D341Med (cell line): ENCODE measurements at regions not wholly inside any gene's neighbourhood (a gene's known extent, or its start where the extent isn't known, plus 50 kb on each side); places are given as distances from the start of the nearest gene placed in this dataset.

Source experiments
- DNase-seq: peaks from one replicate; pipeline ENCODE4 v3.0.0; 2012; ENCODE audit warnings: low spot score

GRCh38 chr2:217227794-217228193 is 367.9 kb upstream of the TNP1 start:
- no peak for DNase-seq

- no peak for DNase-seq
These were observed 365.7 kb upstream of the TNP1 start for GRCh38 chr2:217225596-217225995.

DNA sequence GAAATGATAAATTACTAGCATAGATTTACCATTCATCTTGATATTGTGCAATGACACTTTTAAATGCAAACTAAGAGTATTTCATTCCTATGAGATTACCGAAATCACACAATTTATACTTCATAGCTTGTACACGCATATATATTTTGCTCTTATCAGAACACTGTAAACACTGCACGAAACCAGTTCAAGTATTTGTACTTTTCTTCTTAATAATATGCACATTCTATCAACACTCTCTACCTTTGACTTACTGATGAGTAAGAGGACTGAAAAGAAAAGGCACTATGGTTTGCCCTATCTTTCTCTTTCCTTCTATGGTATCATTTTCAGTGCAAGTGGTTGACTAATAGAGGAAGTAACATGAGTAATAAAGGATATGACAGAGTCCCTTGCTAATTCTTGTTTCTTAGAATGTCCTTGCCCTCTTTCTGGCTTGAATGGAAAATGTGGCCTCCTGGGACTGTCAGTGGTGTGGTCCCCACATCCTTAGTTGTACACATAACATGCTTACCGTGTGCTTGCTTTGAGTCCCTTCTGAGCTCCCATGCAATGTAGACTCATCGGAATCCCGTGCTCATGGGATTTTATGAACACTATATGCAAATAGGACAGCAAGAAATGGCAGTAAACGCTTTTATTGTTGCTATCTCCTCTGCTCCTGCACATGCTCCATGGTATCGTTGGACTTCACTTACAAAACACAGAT is 363.5 kb upstream of the TNP1 start:
- DNase-seq: no peak

DNA sequence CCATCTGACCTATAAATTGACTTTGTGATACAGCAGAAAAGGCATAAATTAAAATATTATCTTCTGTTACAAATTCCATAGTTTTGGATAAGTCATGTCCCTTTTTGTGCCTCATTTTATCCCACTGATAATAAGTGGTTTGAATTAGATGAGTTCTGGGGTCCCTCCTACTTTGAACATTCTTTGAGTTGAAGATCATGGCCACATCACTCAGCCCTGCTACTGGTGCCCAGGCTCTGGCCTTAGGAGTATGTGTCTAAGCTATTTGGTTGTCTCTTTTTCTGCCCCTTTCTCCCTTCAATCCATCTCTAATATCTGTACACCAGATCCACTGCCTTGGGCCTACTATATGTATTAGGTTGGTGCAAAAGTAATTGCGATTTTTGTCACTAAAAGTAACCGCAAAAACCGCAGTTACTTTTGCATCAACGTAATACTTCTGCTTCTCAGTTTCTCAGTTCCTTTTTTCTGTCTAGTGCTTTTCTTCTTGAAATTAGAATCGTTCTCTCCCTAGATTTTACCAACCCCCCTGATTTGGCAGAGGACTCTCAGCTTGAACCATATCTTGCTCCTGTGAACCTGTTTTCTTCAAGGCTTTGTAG is 362.5 kb upstream of the TNP1 start:
- DNase-seq: no peak

DNA sequence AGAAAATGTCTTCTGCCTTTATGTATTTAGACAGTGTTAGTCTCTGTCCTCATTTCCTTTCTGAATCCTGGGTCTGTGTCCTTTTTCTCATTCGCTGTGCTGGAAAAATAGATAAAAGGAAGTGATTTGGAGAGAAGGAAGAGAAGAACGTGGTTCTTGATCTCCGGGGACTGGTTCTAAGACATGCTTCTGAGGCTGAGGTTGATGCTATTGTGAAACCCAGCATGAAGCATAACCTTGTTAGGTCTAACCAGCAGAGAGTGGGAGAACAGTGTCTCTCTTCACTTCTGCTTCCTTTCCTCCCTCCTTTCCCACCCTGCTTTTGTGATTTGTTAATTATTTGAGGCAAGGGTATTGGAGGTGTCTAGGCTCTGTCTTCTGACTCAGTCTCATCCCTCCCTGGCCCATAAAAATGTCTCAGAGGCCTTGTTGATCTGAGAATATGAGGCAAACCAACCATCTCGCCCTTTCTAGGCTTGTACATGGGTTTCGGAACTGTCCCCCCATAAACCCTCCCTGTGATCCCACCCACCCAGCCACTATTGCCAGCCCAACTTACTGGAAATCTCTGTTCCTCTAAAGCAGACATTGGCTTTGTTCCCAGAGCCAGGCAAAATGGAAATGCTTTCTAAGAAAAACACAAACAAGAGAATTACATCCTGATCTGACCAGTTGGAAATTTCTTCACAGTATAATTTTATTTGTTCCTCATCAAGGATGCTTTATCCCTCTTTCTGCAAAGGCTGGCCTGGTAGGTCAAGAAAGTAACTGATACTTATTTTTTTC is 360.6 kb upstream of the TNP1 start:
- DNase-seq: no peak

- DNase-seq: no peak
These were observed 359.3 kb upstream of the TNP1 start for GRCh38 chr2:217219164-217219520.

DNA sequence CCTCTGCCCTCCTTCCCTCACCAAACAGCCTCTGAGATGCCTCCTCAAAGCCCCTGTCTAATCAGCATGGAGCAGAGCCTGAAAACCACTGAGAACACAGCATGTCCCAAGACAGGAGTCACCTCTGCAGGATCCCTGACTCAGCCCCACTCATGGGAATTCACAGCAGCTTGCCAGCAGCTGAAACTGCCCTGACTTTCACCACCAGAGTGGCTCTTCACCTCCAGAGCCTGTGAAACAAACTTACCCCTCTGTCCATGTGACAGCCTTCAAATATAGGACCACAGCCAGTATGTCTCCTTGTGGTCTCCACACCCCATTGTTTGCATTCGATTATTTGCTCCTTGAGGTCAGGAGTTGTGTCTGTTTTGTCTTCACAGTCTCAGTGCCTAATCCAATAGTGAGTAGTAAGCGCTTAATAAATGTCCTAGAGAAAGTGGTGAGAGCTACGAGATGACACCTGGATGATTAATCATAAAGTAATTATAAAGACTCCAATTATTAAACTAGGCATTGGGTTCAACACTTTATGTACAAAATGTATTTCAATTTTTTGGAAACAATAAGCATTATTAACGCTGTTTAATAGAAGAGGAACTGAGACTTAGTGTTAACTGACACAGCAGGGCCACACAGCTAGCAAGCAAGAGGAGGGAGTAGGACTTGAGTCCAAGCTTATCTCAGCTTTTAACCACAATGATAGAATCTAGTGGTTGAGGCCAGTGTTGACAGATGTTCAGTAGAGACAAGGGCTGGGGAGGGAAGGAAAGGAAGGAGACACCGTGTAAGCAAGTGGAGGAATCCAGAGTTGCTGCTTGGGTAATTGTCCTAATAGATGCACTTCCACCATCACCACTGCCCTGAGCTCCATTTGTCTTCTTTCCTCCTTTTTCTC is 358.7 kb upstream of the TNP1 start:
- DNase-seq: no peak

DNA sequence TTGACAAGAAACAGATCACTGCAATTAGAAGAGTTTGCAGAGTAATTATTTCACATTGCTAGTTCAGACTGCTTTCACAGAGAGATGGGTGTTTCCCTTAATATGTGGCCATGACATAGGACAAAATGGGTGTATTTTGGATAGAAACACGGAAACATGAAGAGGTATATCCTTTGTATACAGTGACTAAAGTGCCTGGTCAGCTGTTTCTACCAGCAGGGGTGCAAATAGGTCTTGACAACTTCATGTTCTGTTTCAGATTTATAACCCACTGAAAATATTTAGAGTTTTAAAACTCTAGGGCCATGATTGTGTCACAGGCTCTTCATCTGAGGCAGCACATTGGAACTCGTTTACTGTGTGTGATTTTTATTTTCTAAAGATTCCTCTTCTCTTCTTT is 357.1 kb upstream of the TNP1 start:
- no peak for DNase-seq

GRCh38 chr2:217216316-217216715 is 356.5 kb upstream of the TNP1 start:
- no peak for DNase-seq

- no peak for DNase-seq
These were observed 356.0 kb upstream of the TNP1 start for GRCh38 chr2:217215877-217216276.

GRCh38 chr2:217208867-217209266 is 349.0 kb upstream of the TNP1 start:
- DNase-seq: no peak

DNA sequence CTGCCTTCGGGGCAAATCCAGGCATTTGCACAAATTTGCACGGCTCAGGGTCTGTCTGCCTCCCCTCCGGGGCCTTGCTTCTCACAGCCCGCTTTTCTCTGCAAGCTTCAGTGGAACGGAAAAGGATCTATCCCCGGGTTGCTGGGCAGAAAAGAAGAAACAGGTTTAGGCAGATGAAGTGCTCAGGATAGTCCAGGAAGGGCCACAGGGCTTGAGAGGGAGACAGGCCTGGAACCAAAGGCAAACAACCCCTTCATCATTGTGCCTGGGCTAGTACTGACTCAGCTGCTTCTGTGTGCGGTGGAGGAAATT is 347.8 kb upstream of the TNP1 start:
- DNase-seq: no peak

- no peak for DNase-seq
These were observed 347.2 kb upstream of the TNP1 start for GRCh38 chr2:217206907-217207698.

DNA sequence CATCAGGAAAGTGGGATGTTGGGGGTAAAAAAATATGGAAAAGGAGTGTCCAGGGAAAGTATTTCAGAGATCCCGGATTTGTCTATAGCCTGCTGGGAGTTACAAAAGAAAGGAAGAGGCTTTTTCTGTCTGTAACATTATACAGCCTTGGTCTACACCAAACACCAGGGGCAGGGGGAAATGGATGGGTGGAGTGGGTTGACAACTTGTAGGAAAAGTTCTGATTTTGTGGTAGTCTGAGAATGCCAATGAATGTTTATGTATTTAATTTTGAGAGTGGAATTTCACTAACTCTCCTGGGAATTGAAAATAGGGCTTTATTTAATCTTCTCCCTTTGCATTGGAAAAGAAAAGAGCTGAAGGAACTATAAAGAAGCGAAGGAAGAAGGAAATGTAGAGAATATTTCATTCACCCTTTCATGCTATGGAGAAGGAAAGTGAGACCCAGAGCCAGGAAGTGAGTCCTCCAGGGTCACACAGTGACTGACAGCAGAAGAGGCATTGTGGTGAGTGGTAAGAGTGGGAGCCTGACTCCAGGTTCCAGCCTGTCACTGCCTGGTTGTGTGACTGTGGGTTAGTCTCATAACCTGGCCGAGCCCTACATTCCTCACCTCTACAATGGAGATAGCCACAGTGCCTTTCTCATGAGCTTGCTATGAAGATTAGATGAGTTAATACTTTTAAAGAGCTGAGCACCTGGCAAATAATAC is 346.3 kb upstream of the TNP1 start:
- no peak for DNase-seq

- DNase-seq: no peak
These were observed 344.5 kb upstream of the TNP1 start for GRCh38 chr2:217204358-217204757.

DNA sequence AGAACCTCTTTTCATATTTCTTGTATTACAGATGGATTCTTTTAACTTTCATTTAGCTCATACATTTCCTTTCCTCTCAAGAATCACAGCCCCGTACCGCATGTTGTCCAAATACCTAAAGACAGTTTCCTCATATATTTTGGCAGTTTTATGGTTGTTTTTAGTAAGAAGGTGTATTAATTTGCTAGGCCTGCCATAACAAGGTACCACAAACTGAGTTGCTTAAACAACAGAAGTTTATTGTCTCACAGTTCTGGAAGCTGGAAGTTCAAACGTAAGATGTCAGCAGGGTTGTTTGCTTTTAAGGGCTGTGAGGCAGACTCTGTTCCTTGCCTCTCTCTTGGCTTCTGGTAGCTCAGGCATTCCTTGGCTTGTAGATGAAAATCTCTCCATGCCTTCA is 343.2 kb upstream of the TNP1 start:
- no peak for DNase-seq

DNA sequence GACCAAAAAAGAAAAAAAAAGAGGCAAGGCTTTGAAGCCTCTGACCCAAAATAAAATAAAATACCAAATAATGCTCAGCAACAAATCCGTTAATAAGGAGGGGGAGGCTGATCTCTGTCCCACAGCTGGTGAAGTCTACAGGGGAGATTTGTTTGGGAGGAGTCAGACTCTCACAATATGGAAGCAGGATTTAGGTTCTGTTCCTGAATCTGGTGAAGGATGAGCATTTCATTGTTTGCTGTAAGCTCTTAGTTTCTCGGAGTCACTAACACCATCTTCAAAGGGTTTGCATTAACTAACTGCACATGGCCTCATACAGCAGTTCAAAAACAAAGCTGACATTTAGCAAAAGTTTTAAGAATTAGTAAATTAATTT is 339.4 kb upstream of the TNP1 start:
- DNase-seq: no peak

DNA sequence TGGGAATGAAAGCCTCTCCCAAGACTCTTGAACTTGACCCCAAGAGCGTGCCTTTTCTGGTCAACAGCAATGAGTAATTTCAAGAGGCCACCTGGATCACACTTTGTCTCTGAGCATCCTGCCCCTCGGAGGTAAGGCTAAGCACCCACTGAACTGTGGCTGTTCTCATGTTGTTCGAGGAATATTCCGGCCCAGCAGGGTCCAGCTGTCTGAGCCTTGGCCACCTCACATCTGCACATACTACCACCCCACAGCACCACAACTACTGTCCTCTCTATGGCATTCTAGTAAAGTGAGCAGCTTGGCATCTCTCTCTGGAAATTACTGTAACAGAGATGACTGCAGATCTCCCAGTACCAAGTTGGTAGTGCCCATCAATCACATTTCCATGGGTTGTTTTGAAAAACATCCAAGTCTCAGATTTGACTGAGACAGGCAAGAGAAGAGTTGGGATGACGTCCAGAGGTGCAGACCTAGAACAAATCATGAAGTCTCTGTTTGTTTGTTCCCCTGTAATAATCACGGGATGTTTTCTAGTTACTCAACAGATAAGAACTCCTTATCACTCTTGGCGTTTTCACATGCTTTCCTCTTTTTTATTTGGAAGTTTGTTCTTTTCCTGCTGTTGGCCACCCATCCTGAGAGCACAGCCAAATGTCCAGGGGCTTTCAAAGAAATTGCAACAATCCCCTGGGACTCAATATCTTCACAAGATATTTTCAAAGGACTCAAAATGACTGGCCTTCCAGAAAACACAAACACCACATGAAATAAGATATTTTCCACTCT is 336.0 kb upstream of the TNP1 start:
- DNase-seq: no peak

DNA sequence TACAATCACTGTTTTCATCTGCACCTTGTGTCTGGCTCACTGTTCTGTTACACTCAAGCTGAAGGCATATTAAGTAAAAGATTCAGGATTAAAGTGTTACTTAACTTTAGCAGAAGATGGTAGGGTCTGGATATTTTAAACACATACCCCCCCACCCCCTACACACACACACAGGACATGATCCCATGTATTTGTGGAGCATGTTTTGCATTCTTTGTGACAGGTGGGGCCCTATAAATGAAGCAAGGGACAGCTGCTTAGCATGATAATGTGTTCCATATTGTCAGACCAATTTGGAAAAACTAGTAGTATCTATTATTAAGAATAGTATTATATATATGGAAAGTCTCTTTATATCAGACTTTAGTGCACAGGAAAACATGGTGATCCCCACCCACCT is 335.2 kb upstream of the TNP1 start:
- DNase-seq: no peak
